Fibroblast of lung (primary cell): ENCODE measurements at regions not wholly inside any gene's neighbourhood (a gene's known extent, or its start where the extent isn't known, plus 50 kb on each side); places are given as distances from the start of the nearest gene placed in this dataset.

ENCODE experiments used
- DNase-seq, 2 donors: peaks; one replicate each; pipeline versions ENCODE4 v3.0.0 to v3.0.0-alpha.2; 2010; ENCODE audit warnings: low read depth in 2 of 2
- H2AFZ ChIP-seq: 2 replicates; pipeline ENCODE4 v1.5.1; 2012; ENCODE audit warnings: low read length, control low read depth, inconsistent platforms
- H3K27ac ChIP-seq: 2 replicates; pipeline ENCODE4 v1.5.1; 2011; ENCODE audit warnings: low read length, control low read depth; ENCODE audit not compliant: insufficient read depth
- H3K27me3 ChIP-seq: 2 replicates; pipeline ENCODE4 v1.5.1; 2011; ENCODE audit warnings: mild to moderate bottlenecking, low read length; ENCODE audit not compliant: control insufficient read depth, insufficient read depth
- H3K36me3 ChIP-seq: 2 replicates; pipeline ENCODE4 v1.5.1; 2011; ENCODE audit warnings: low read length; ENCODE audit not compliant: control insufficient read depth, insufficient read depth
- H3K4me1 ChIP-seq: 2 replicates; pipeline ENCODE4 v1.5.1; 2011; ENCODE audit warnings: low read length; ENCODE audit not compliant: control insufficient read depth, insufficient read depth; ENCODE audit errors: extremely low read depth
- H3K4me2 ChIP-seq: 2 replicates; pipeline ENCODE4 v1.5.1; 2011; ENCODE audit warnings: low read length, control low read depth; ENCODE audit not compliant: insufficient read depth; ENCODE audit errors: extremely low read depth
- H3K4me3 ChIP-seq, 4 experiments: fragments of 200-600 bp in 1 of 4; sonication (generic) in 1 of 4; replicated peaks in 1 of 4; 2 replicates each; pipeline ENCODE4 v1.5.1; 2011 to 2016; ENCODE audit warnings: low read length in 4 of 4, low read depth in 3 of 4, mild to moderate bottlenecking in 3 of 4, control low read depth in 2 of 4, inconsistent platforms in 1 of 4, mixed read lengths in 1 of 4; ENCODE audit not compliant: insufficient read depth in 1 of 4; ENCODE audit errors: control extremely low read depth in 1 of 4
- H3K79me2 ChIP-seq: 2 replicates; pipeline ENCODE4 v1.5.1; 2012; ENCODE audit warnings: mild to moderate bottlenecking, low read length, inconsistent platforms; ENCODE audit not compliant: control insufficient read depth, insufficient read depth
- H3K9ac ChIP-seq: 2 replicates; pipeline ENCODE4 v1.5.1; 2011; ENCODE audit warnings: mild to moderate bottlenecking, low read length, control low read depth; ENCODE audit not compliant: insufficient read depth
- H3K9me3 ChIP-seq: 2 replicates; pipeline ENCODE4 v1.5.1; 2012; ENCODE audit warnings: low read depth, low read length; ENCODE audit not compliant: control insufficient read depth, insufficient read depth
- H4K20me1 ChIP-seq: 2 replicates; pipeline ENCODE4 v1.5.1; 2011; ENCODE audit warnings: low read length; ENCODE audit not compliant: control insufficient read depth, insufficient read depth; ENCODE audit errors: extremely low read depth
- CTCF ChIP-seq, 2 donors: IDR thresholded peaks in 1 of 2; conservative IDR thresholded peaks in 1 of 2; 1 replicate in 1 of 2; 2 replicates in 1 of 2; pipeline ENCODE4 v1.5.1; 2011 to 2012; ENCODE audit warnings: low read length in 2 of 2, control low read depth in 1 of 2, inconsistent platforms in 1 of 2, low read depth in 1 of 2, mild to moderate bottlenecking in 1 of 2
- EZH2 ChIP-seq: IDR thresholded peaks from 2 replicates; pipeline ENCODE4 v1.5.1; 2012; ENCODE audit warnings: low read length, control low read depth, mild to moderate bottlenecking; ENCODE audit errors: missing control alignments

- Histone ChIP-seq H4K20me1 (no peaks in the 10 kb centered on the region), H3K4me1 (no peaks in the 10 kb centered on the region), H3K79me2 (no peaks in the 10 kb centered on the region), H2AFZ (no peak overlapping the region), H3K9me3 (no peaks in the 10 kb centered on the region), H3K27me3 (no peaks in the 10 kb centered on the region), H3K4me3 (no peak overlapping the region), H3K9ac (no peak overlapping the region), H3K36me3 (no peaks in the 10 kb centered on the region), H3K27ac (no peak overlapping the region), H3K4me2 (no peak overlapping the region)
- TF ChIP-seq EZH2 = no peak
- TF ChIP-seq CTCF (conservative IDR thresholded peaks at IDR 0.05 in 1 of 2, IDR thresholded peaks at IDR 0.05 in 1 of 2; ENCODE audit: low read depth in 1 of 2, low read length in 2 of 2) = no peak
- DNase-seq = no peak
Measured at GRCh38 chr5:67481362-67481761, 284.8 kb upstream of the CD180 start.

- Histone ChIP-seq H3K27ac (no peak overlapping the region), H3K79me2 (no peaks in the 10 kb centered on the region), H3K9ac (no peak overlapping the region), H3K27me3 (no peaks in the 10 kb centered on the region), H2AFZ (no peak overlapping the region), H3K4me2 (no peak overlapping the region), H3K4me1 (no peaks in the 10 kb centered on the region), H3K36me3 (no peaks in the 10 kb centered on the region), H3K9me3 (no peaks in the 10 kb centered on the region), H4K20me1 (no peaks in the 10 kb centered on the region), H3K4me3 (no peak overlapping the region)
- DNase-seq = no peak
- TF ChIP-seq CTCF (conservative IDR thresholded peaks at IDR 0.05 in 1 of 2, IDR thresholded peaks at IDR 0.05 in 1 of 2; ENCODE audit: low read depth in 1 of 2, low read length in 2 of 2) (no peak), EZH2 (no peak)
Measured at GRCh38 chr5:67478337-67478736, 281.7 kb upstream of the CD180 start.

DNA sequence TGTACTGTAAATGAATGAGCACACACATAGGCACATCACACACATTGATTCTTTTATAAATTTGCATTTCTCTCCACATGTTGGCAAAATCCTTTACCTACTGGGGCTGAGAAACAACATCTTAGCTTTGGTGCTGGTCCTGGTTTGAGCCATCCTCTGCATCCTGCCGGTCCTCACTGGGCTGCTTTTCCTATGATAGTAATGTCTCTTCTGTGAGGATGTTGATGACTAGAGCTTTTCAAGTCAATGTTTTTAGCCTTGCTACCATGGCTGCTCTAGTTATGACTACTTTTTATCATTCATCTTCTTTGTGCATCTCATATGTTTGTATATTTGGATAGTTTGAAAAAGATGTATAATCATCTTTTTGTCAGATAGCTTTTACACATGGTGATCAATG is 280.4 kb upstream of the CD180 start:
- Histone ChIP-seq H3K36me3 (no peaks in the 10 kb centered on the region), H3K9ac (no peak overlapping the region), H3K27ac (no peak overlapping the region), H3K79me2 (no peaks in the 10 kb centered on the region), H3K4me1 (no peaks in the 10 kb centered on the region), H3K4me3 (no peak overlapping the region), H3K9me3 (no peaks in the 10 kb centered on the region), H3K27me3 (no peaks in the 10 kb centered on the region), H3K4me2 (no peak overlapping the region), H4K20me1 (no peaks in the 10 kb centered on the region), H2AFZ (no peak overlapping the region)
- TF ChIP-seq CTCF (conservative IDR thresholded peaks at IDR 0.05 in 1 of 2, IDR thresholded peaks at IDR 0.05 in 1 of 2; ENCODE audit: low read depth in 1 of 2, low read length in 2 of 2) (no peak), EZH2 (no peak)
- no peak for DNase-seq
